HG03280 (cell line): ENCODE measurements at regions not wholly inside any gene's neighbourhood (a gene's known extent, or its start where the extent isn't known, plus 50 kb on each side); places are given as distances from the start of the nearest gene placed in this dataset.
"Not testable (repeated sequence)": the region's sequence is repeated elsewhere in the genome, so short reads cannot be mapped to it uniquely, and the experiment has no call there.

Experiments used
- ATAC-seq: cut with Tn5 transposase; IDR thresholded peaks from one replicate; pipeline ENCODE4 v1.9.1; 2021; ENCODE audit warnings: mild to moderate bottlenecking, moderate library complexity; ENCODE audit not compliant: unreplicated experiment

DNA sequence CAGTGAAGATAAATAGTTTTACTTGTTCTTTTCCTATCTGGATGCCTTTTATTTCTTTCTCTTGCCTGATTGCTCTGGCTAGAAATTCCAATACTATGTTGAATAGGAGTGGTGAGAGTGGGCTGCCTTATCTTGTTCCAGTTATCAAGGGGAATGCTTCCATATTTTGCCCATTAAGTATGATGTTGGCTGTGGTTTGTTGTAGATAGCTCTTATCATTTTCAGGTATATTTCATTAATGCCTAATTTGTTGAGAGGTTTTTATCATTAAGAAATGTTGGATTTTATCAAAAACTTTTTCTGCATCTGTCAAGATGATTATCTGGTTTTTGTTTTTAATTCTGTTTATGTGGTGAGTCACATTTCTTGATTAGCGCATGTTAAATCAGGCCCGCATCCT, 655.8 kb downstream of the NUP35 start:
- no peak for ATAC-seq

DNA sequence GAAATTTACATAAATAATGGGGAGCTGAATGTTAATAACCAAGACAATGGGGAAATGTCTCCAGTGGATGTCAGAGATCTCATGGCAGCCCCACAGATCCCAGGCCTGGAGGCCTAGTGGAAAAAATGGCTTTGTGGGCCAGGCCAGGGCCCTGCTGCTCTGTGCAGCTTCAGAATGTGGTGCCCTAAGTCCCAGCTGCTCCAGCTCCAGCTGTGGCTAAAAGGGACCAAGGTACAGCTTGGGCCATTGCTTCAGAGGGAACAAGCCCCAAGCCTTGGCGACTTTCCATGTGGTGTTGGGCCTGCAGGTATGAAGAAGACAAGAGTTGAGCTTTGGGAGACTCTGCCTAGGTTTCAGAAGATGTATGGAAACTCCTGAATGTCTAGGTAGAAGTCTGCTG, 658.2 kb downstream of the NUP35 start:
- ATAC-seq: no peak

DNA sequence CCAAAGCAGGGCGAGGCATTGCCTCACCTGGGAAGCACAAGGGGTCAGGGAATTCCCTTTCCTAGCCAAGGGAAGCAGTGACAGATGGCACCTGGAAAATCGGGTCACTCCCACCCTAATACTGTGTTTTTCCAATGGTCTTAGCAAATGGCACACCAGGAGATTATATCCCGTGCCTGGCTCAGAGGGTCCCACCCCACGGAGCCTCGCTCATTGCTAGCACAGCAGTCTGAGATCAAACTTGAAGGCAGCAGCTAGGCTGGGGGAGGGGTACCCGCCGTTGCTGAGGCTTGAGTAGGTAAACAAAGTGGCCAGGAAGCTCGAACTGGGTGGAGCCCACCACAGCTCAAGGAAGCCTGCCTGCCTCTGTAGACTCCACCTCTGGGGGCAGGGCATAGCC, 664.6 kb downstream of the NUP35 start:
- ATAC-seq: not testable (repeated sequence)

DNA sequence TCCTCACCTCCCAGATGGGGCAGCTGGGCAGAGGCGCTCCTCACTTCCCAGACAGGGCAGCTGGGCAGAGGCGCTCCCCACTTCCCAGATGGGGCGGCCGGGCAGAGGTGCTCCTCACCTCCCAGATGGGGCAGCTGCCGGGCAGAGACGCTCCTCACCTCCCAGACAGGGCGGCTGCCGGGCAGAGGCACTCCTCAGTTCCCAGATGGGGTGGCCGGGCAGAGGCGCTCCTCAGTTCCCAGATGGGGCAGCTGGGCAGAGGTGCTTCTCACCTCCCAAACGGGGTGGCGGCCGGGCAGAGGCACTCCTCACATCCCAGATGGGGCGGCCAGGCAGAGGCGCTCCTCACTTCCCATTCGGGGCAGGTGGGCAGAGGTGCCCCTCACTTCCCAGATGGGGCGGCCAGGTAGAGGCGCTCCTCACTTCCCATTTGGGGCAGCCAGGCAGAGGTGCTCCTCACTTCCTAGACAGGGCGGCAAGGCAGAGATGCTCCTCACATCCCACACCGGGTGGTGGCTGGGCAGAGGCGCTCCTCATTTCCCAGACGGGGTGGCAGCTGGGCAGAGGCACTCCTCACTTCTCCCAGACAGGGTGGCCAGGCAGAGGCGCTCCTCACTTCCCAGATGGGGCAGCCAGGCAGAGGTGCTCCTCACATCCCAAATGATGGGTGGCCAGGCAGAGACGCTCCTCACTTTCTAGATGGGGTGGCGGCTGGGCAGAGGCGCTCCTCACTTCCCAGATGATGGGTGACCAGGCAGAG, 668.1 kb downstream of the NUP35 start:
- ATAC-seq: not testable (repeated sequence)

DNA sequence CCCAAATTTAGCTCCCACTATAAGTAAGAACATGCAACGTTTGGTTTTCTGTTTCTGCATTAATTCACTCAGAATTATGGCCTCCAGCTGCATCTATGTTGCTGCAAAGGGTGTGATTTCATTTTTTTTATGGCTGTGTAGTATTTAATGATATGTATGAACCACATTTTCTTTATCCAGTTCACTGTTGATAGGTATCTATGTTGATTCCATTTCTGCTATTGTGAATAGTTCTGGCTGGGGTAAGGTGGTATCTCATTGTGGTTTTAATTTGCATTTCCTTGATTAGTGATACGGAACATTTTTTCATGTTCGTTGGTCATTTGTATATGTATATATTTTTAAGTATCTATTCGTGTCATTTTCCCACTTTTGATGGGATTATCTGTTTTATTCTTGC, 674.3 kb downstream of the NUP35 start:
- ATAC-seq: no peak

DNA sequence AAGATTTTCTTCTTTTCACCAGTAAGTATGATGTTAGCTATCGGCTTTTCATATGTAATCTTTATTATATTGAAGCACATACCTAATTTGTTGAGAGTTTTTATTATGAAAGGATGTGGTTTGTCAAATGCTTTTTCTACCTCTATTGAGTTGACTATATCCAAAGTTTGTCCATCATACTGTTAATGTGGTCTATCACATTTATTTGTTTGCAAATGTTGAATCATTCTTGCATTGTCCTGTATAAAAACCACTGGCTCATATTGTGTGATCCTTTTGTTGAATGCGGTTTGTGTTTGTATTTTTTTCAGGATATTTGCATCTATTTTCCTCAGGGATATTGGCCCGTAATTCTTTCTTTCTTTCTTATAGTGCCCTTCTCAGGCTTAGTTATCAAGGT, 675.5 kb downstream of the NUP35 start:
- no peak for ATAC-seq

DNA sequence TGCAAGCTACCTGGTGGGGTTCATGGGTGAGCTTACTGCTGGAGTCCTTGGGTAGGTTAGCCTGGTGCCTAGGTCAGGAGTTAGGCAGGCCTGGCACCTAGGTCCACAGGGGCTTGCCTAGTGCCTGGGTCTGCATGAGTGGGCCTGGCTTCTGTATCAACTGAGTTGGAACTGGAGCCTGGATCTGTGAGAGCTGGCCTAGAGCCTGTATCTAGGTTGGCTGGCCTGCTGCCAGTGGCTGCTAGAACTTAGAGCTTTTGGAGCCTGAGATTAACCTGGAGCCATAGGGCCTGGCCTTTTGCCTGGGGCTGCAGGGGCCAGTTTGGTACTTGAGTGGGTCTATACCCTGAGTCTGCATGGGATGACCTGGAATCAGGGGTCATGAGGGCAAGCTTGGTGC, 679.4 kb downstream of the NUP35 start:
- ATAC-seq: no peak

DNA sequence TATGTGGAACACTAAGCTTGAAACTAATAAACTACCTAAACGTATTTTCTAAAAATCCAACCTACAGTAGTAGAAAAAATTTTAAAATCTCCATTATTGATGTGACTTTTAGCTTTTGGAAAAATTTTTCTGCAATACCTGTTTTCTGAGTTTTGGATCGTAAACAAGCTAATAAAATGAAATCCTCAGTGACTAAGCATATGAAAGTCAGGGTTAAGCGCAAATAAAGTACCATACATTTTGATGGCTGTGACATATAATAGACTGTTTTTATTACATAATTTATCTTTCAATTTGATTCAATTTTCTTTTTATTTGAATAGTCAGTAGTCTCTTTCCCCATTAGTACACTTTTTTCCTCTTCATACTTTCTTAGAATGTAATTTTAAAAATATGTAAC, 683.6 kb downstream of the NUP35 start:
- ATAC-seq: no peak

DNA sequence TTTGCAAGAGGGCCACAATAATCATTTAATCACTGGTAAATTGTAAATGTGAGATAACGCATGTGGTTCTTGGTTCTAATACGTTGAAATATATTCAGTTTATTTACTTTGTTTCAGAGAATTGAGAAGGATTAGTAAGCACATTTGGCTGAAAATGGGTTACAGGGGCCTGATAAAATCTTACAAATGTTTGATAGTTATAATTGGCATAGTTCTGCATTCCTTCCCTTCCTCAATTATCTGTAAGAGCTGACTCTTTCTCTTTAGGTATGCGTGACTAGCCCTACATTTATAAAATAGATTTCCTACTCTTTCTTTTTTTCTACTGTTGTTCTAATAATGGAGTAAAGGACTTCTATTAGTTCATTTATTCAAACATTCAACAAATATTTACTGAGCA, 685.2 kb downstream of the NUP35 start:
- ATAC-seq: no peak

DNA sequence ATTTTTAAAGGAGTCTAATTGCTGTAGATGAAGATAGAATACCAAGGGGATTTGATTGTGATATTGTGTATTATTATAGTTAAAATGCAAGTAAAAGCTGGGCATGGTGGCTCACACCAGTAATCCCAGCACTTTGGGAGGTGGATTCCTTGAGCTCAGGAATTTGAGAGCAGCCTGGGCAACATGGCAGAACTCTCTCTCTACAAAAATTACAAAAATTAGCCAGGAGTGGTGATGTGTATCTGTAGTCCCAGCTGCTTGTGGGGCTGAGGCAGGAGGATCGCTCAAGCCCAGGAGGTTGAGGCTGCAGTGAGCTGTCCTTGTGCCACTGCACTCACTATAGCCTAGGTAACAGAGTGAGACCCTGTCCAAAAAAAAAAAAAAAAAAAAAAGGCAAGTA, 687.0 kb downstream of the NUP35 start:
- no peak for ATAC-seq

DNA sequence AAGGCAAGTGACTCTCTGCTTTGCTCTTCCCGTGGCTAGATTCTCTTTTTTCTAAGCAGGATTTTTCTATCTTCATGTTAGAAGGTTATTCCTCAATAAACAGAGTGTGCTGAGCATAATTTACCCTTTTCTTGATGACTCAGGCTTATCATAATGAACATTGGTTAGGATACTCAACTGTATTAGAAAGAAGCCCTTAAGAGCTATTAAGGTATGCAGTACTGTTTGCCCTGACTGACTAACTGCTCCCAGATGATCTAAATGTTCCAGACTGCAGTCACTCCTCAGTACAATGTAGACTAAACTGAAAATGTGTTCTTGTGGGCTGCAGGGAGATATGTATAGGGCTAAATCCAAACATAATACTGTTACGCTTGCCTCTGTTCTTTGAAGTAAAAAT, 687.8 kb downstream of the NUP35 start:
- ATAC-seq: no peak

DNA sequence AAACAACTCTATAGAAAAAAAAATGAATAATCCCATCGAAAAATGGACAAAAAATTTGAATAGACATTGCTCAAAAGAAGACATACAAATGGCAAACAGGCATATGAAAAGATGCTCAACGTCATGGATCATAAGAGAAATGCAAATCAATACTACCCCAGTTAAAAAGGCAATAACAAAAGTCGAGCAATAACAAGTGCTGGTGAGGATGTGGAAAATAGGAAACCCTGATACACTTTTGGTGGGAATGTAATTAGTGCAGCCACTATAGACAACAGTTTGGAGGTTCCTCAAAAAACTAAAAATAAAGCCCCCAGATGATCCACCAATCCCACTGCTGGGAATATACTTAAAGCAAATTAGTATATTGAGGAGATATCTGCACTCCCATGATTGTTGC, 701.5 kb downstream of the NUP35 start:
- no peak for ATAC-seq

DNA sequence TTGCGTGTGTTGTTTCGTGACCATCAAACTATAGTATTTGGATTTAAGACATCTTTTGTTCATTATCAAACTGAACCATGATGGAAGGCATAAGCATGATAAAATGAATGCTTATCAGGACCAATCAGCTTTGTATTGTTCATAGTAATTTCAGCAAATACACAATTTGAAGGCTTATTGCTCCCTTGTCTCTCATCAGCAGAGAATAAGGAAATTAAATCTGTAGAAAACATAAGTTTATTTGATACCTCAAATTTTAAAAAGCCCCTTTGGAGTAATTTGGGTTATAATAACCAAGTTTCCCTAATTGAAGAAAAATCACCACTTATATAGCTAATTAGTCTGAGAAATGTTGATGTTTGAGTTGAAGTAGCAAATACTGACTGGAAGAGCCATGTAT, 705.7 kb downstream of the NUP35 start:
- no peak for ATAC-seq

DNA sequence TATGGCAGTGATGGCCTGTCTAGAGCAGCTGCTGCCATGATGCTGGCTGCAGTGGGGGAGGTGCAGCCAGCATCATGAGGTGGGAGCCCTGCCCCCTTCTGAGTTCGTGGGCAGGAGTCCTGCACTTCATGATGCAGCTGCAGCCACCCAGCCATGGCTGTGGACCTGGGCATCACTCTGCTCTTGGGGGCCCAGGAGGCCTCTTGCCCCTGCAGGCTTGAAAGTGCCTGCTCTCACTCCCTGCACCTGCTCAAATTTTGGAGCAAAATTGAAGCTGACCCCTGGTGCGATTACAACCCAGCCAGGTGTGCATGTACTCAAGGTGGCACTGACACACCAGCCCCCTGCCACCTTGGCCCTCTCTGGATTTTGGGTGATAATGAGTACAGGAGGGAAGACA, 712.9 kb downstream of the NUP35 start:
- ATAC-seq: no peak

DNA sequence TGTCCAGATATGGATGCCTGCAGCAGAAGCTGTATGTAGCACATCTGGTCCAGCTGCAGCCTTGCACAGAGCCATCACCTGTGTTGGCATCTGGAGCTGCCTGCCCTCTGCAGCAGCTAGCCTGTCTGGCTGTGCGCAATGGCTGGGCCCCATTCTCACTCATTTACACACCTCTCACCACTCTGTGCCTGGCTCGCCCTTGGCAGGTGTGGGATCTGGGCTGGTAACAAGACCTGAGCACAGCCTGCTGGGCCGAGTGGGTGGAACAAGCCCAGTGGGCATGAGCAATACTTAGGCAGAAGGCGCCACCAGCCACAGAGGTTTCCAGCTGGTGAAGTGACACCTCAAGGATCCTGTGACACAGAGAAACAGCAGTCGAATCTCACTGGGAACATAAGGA, 714.1 kb downstream of the NUP35 start:
- no peak for ATAC-seq

DNA sequence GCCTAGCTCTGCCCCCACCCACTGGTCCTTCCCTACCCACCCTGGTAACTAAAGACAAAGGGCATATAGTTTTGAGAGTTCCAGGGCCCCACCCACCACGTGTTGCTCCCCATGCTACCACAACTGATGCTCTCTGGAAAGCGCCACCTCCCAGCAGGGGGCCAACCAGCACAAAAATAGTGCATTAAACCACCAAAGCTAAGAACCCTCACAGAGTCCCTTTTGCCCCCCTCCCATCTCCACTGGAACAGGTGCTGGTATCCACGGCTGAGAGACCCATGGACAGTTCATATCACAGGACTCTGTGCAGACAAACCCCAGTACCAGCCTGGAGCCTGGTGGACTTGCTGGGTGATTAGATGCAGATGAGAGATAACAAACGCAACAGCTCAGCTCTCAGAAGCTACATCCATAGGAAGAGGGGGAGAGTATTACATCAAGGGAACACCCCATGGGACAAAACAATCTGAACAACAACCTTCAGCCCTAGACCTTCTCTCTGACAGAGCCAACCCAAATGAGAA, 715.9 kb downstream of the NUP35 start:
- no peak for ATAC-seq

DNA sequence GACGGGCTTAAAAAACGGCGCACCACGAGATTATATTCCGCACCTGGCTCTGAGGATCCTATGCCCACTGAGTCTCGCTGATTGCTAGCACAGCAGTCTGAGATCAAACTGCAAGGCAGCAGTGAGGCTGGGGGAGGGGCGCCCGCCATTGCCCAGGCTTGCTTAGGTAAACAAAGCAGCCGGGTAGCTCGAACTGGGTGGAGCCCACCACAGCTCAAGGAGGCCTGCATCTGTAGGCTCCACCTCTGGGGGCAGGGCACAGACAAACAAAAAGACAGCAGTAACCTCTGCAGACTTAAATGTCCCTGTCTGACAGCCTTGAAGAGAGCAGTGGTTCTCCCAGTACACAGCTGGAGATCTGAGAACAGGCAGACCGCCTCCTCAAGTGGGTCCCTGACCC, 725.6 kb downstream of the NUP35 start:
- ATAC-seq: not testable (repeated sequence)

DNA sequence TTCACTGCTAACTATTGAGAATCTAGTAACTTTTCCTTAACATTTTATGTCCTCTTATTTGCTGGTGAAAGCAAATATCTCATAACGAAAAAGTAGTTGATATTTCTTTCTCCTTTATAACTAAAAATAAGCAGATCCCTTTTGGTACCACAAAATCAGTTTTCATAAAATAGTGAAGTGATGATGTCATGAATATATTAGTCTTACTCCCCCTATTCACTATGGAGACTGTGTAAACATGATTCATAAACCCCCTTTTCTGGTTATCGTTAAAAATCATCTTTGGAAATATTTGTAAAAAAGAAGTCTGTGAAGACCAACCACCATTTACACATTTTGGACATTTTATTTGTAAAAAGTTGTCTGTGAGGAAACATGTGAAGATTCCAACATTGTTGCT, 734.9 kb downstream of the NUP35 start:
- ATAC-seq: no peak

DNA sequence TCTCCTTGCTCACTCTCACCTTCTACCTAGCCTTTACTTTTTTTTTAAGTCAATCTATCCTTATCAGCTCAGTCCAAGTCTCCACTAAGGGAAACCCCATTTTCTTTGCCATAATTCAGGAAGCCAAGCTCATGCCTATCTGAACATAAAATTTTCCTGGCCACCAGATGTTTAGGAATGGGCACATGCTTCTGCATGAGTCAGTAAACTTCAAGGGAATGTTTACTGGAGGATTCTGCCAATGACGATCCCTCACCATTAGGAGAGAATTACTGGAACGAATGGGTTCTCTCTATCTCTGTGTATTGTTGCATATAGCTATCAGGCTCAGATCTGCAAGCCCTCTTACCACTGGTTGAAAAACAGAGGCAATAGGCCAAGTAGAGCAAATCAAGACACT, 731.7 kb upstream of the ZNF804A start:
- ATAC-seq: no peak

DNA sequence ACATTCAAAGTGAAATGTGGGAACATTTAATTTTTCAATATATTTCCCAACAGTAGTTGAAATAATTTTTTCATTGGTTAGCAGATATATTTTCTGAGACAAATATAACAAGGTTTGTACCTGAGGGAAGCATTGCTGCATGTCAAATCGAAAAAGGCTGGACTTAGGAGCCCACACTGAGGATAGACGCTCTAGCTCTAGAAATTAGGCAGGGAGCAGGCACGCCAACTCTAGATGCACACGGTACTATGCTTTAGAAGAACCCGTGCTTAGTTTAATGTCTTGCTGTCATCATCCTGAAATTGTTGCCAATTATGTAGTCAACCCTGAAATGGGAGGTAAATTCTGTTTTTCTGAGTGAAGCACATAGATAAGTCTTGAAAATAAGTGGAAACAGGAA, 731.1 kb upstream of the ZNF804A start:
- no peak for ATAC-seq

DNA sequence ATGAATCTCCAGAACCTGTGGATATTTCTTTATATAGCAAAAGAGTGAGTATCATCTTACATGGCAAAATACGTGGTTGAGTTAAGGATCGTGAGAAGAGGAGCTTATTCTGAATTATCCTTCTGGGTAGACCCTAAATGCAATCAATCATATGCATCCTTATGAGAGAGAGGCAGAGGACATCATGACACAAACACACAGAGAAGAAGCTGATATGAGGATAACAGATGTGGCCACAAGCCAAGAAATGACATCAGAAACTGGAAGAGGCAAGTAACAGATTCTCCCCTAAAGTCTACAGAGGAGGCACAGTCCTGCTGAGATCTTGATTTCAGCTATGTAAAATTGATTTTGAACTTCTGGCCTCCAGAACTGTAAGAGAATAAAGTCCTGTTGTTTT, 730.2 kb upstream of the ZNF804A start:
- ATAC-seq: no peak

DNA sequence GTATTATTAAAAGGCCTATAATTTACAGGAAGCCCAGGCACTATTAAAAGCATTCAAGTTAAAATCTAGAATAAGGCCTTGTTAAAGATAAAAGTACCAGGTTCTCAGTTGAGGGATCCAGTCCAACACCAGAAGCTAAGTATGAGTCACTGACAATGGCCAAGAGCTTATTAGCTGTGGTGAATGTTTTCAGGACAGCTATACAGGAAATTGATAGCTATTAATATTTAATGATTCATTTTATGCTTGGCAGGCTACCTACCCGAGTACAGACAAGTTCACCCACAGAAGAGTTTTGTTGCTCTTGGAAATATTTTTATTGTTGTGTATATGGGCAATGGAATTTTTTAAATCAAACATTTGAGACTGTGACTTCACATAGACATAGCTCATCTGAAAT, 729.6 kb upstream of the ZNF804A start:
- no peak for ATAC-seq

DNA sequence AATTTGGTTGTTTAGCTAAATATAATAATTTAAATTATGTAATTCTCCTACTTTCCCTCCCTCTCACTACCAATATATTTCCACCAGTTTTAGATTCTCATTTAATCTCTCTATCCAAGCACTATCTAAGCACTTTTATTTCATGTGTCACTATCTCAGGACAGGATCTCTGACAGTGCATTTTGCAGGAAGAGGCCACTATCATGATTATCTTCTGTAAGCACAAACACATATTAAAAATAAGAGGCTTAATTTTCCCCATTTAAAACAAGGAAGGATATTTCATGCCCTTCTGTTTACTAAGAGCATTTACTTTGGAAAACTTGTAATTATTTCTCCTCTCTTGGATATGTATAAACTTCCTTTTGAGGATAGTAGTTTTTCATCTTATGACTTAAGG, 726.2 kb upstream of the ZNF804A start:
- ATAC-seq: no peak
